PC-3 (cell line): ENCODE measurements at regions not wholly inside any gene's neighbourhood (a gene's known extent, or its start where the extent isn't known, plus 50 kb on each side); places are given as distances from the start of the nearest gene placed in this dataset.

ENCODE experiments used
- ATAC-seq: fragments of 200-7000 bp; cut with Tn5 transposase; 2 replicates; pipeline ENCODE4 v1.9.1; 2020; ENCODE audit warnings: mild to moderate bottlenecking, moderate library complexity
- BruUV-seq: library from RNA; stranded (reverse); fragments of 400-500 nt; replicated peaks from 2 replicates; lab custom pipeline; 2021; lab: Mats Ljungman, UMichigan
- CTCF ChIA-PET: fragments of 300-600 bp; sonication (Branson Sonifier 250); formaldehyde crosslinking; loops from one replicate; lab custom pipeline; 2022; ENCODE audit warnings: antibody characterized with exemption; lab: Charles Lee
- POLR2A ChIA-PET: fragments of 300-600 bp; sonication (Branson Sonifier 250); formaldehyde crosslinking; loops from one replicate; lab custom pipeline; 2022; ENCODE audit warnings: antibody characterized with exemption; ENCODE audit not compliant: unreplicated experiment; lab: Charles Lee
- DNase-seq: peaks from one replicate; pipeline ENCODE4 v3.0.0-alpha.2; 2015
- H2AFZ ChIP-seq: fragments of 300-600 bp; sonication (generic); 2 replicates; pipeline ENCODE4 v1.6.0; 2016; ENCODE audit warnings: antibody characterized with exemption, low read length
- H3F3A ChIP-seq: fragments of 300-600 bp; sonication (generic); one replicate; pipeline ENCODE4 v1.6.0; 2017; ENCODE audit warnings: antibody characterized with exemption, low read length, control low read depth, mild to moderate bottlenecking; ENCODE audit not compliant: unreplicated experiment
- H3K27ac ChIP-seq: fragments of 300-600 bp; sonication (generic); 2 replicates; pipeline ENCODE4 v1.5.1; 2016; ENCODE audit warnings: mild to moderate bottlenecking, low read length
- H3K27me3 ChIP-seq: fragments of 300-600 bp; sonication (generic); 2 replicates; pipeline ENCODE4 v1.6.1; 2016; ENCODE audit warnings: low read length, mixed read lengths
- H3K36me3 ChIP-seq: fragments of 300-600 bp; sonication (generic); 2 replicates; pipeline ENCODE4 v1.6.1; 2016; ENCODE audit warnings: low read depth, mixed run types, low read length, mixed read lengths
- H3K4me1 ChIP-seq: fragments of 300-600 bp; sonication (generic); 2 replicates; pipeline ENCODE4 v1.5.1; 2016; ENCODE audit warnings: low read length; ENCODE audit not compliant: insufficient read depth
- H3K4me2 ChIP-seq: fragments of 300-600 bp; sonication (generic); 2 replicates; pipeline ENCODE4 v1.6.0; 2016; ENCODE audit warnings: low read length
- H3K4me3 ChIP-seq: fragments of 300-600 bp; sonication (generic); 2 replicates; pipeline ENCODE4 v1.5.1; 2016; ENCODE audit warnings: mild to moderate bottlenecking, low read length, mixed read lengths
- H3K79me2 ChIP-seq: fragments of 300-600 bp; sonication (generic); 2 replicates; pipeline ENCODE4 v1.6.1; 2017; ENCODE audit warnings: low read length, mixed read lengths
- H3K9ac ChIP-seq: fragments of 300-600 bp; sonication (generic); 2 replicates; pipeline ENCODE4 v1.6.0; 2016; ENCODE audit warnings: mild to moderate bottlenecking, low read length
- H3K9me2 ChIP-seq: fragments of 300-600 bp; sonication (generic); replicated peaks from 2 replicates; pipeline ENCODE4 v1.6.1; 2016; ENCODE audit warnings: mixed run types, low read length, mixed read lengths
- H3K9me3 ChIP-seq: fragments of 300-600 bp; sonication (generic); 2 replicates; pipeline ENCODE4 v1.6.1; 2016; ENCODE audit warnings: low read length, mixed read lengths
- H4K20me1 ChIP-seq: fragments of 300-600 bp; sonication (generic); 2 replicates; pipeline ENCODE4 v1.6.1; 2016; ENCODE audit warnings: low read length, mixed read lengths
- CTCF ChIP-seq: fragments of 300-600 bp; sonication (generic); conservative IDR thresholded peaks from 2 replicates; pipeline ENCODE4 v1.5.1; 2017; ENCODE audit warnings: antibody characterized with exemption, low read depth, mild to moderate bottlenecking, low read length
- EZH2 ChIP-seq: fragments of 300-600 bp; sonication (generic); IDR thresholded peaks from one replicate; pipeline ENCODE4 v1.6.1; 2017; ENCODE audit warnings: antibody characterized with exemption, mild to moderate bottlenecking, low read length; ENCODE audit not compliant: unreplicated experiment
- EZH2phosphoT487 ChIP-seq: fragments of 300-600 bp; sonication (generic); IDR thresholded peaks from 2 replicates; pipeline ENCODE4 v1.6.1; 2018; ENCODE audit warnings: mild to moderate bottlenecking, antibody characterized with exemption, low read length, borderline replicate concordance
- intact Hi-C: fragments of 100-400 bp; cut with micrococcal nuclease; formaldehyde crosslinking; loops from 2 replicates; pipeline ENCODE4 v1.9.0; 2023

DNA sequence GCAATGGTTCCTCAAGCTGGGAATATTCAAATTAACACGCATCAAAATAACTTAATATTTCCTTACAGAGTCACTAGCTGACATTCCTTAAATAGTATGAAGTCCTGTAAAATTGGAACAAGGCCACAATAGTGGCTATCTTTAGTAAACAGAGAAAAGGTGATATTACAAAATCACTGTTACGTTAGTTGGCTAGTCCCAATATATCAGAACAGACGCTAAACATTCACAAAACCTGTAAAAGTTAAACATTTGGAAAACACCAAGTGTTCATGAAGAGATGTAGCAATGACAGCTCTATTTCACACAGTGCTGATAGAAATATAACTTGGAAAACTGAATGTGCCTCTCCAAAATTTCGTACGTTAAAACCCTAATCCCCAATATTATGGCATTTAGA is 61.0 kb upstream of the FAM47C start:
- Histone ChIP-seq H3F3A (no peaks in the 10 kb centered on the region), H3K27me3 (no peaks in the 10 kb centered on the region), H3K4me2 (no peak overlapping the region), H3K9me2 (no peaks in the 10 kb centered on the region), H3K27ac (no peak overlapping the region), H2AFZ (no peak overlapping the region), H3K9ac (no peak overlapping the region), H3K79me2 (no peaks in the 10 kb centered on the region), H3K36me3 (no peaks in the 10 kb centered on the region), H3K4me3 (no peak overlapping the region), H3K4me1 (no peaks in the 10 kb centered on the region), H3K9me3 (no peaks in the 10 kb centered on the region), H4K20me1 (no peaks in the 10 kb centered on the region)
- ChIA-PET CTCF (no interaction called here), POLR2A (no interaction called here)
- no TSS peak for BruUV-seq
- DNase-seq (no peak), ATAC-seq (no peak)
- intact Hi-C loops: no loop called here
- TF ChIP-seq CTCF (no peak), EZH2 (no peak), EZH2phosphoT487 (no peak)

- Histone ChIP-seq H3K27me3 (no peaks in the 10 kb centered on the region), H3K9ac (no peak overlapping the region), H3K79me2 (no peaks in the 10 kb centered on the region), H3K4me2 (no peak overlapping the region), H3K27ac (no peak overlapping the region), H3K9me3 (no peaks in the 10 kb centered on the region), H2AFZ (no peak overlapping the region), H3K36me3 (no peaks in the 10 kb centered on the region), H3F3A (no peaks in the 10 kb centered on the region), H4K20me1 (no peaks in the 10 kb centered on the region), H3K4me1 (no peaks in the 10 kb centered on the region), H3K9me2 (no peaks in the 10 kb centered on the region), H3K4me3 (no peak overlapping the region)
- ATAC-seq: no peak
- no peak for DNase-seq
- CTCF ChIA-PET: no interaction called here
- no TSS peak for BruUV-seq
- POLR2A ChIA-PET: no interaction called here
- intact Hi-C loops: no loop called here
- TF ChIP-seq EZH2 (no peak), CTCF (no peak), EZH2phosphoT487 (no peak)
These were observed 57.5 kb upstream of the FAM47C start for GRCh38 chrX:36950495-36951253.
